ENCODE measurements at regions not wholly inside any gene's neighbourhood (a gene's known extent, or its start where the extent isn't known, plus 50 kb on each side); places are given as distances from the start of the nearest gene placed in this dataset.

- Histone ChIP-seq H3K36me3 (no peaks in the 10 kb centered on the region), H3K4me1 (no peaks in the 10 kb centered on the region), H3K27me3 (no peaks in the 10 kb centered on the region), H3K4me3 (no peak overlapping the region), H3K9me3 (no peaks in the 10 kb centered on the region), H3K27ac (no peak overlapping the region)
- 51 to 53% methylated on average over 3 of the region's 3 CpGs for WGBS, 2 donors (ENCODE audit: low coverage in 1 of 2)
- in situ Hi-C loops (cut with MboI; ENCODE audit: low pct_ligation_motif_present in 1 of 4, low pct_unique_long_range_greater_than_20kb in 1 of 4, low sequenced_read_pairs in 3 of 4) (loop anchor here in 1 of 4 donors (25.0 kb wide), 1 partner anchor 413 kb away; no protein-coding TSS in a partner anchor), intact Hi-C loops (cut with DNase I; ENCODE audit: low total_unique reads) (no loop called here)
- TF ChIP-seq POLR2AphosphoS5 (IDR thresholded peaks at IDR 0.05), result no peak
- TF ChIP-seq POLR2A (IDR thresholded peaks at IDR 0.05), result no peak
- no peak for TF ChIP-seq CTCF (IDR thresholded peaks at IDR 0.05)
- TF ChIP-seq EP300 (IDR thresholded peaks at IDR 0.05; ENCODE audit: low read depth), result no peak
- no peak for DNase-seq
Measured at GRCh38 chr3:86225461-86225860, 765.5 kb downstream of the VGLL3 start.

GRCh38 chr3:86221601-86222000 is 769.3 kb downstream of the VGLL3 start:
- no peak for DNase-seq
- H3K27ac ChIP-seq, result no peak overlapping the region
- no peaks in the 10 kb centered on the region for H3K27me3 ChIP-seq
- H3K4me3 ChIP-seq, result no peak overlapping the region
- H3K4me1 ChIP-seq, result no peaks in the 10 kb centered on the region
- in situ Hi-C loops (cut with MboI; ENCODE audit: low pct_ligation_motif_present in 1 of 4, low pct_unique_long_range_greater_than_20kb in 1 of 4, low sequenced_read_pairs in 3 of 4), result no loop called here
- H3K9me3 ChIP-seq, result no peaks in the 10 kb centered on the region
- intact Hi-C loops (cut with DNase I; ENCODE audit: low total_unique reads), result no loop called here
- no peaks in the 10 kb centered on the region for H3K36me3 ChIP-seq
- no peak for TF ChIP-seq POLR2AphosphoS5 (IDR thresholded peaks at IDR 0.05)
- TF ChIP-seq EP300 (IDR thresholded peaks at IDR 0.05; ENCODE audit: low read depth), result no peak
- TF ChIP-seq CTCF (IDR thresholded peaks at IDR 0.05), result no peak
- TF ChIP-seq POLR2A (IDR thresholded peaks at IDR 0.05), result no peak
- 91 to 95% methylated on average over 3 of the region's 3 CpGs for WGBS, 2 donors (ENCODE audit: low coverage in 1 of 2)

- no peak overlapping the region for H3K4me3 ChIP-seq
- 72 to 73% methylated on average over 1 of the region's 1 CpG for WGBS, 2 donors (ENCODE audit: low coverage in 1 of 2)
- TF ChIP-seq CTCF (IDR thresholded peaks at IDR 0.05), result no peak
- H3K27ac ChIP-seq, result no peak overlapping the region
- no peaks in the 10 kb centered on the region for H3K4me1 ChIP-seq
- no peaks in the 10 kb centered on the region for H3K9me3 ChIP-seq
- intact Hi-C loops (cut with DNase I; ENCODE audit: low total_unique reads), result no loop called here
- H3K36me3 ChIP-seq, result no peaks in the 10 kb centered on the region
- in situ Hi-C loops (cut with MboI; ENCODE audit: low pct_ligation_motif_present in 1 of 4, low pct_unique_long_range_greater_than_20kb in 1 of 4, low sequenced_read_pairs in 3 of 4), result no loop called here
- DNase-seq, result no peak
- H3K27me3 ChIP-seq, result no peaks in the 10 kb centered on the region
Measured at GRCh38 chr3:86208772-86209171, 782.2 kb downstream of the VGLL3 start.

- TF ChIP-seq CTCF (IDR thresholded peaks at IDR 0.05), result no peak
- TF ChIP-seq POLR2AphosphoS5 (IDR thresholded peaks at IDR 0.05), result no peak
- no peak for TF ChIP-seq EP300 (IDR thresholded peaks at IDR 0.05; ENCODE audit: low read depth)
- TF ChIP-seq POLR2A (IDR thresholded peaks at IDR 0.05), result no peak
- intact Hi-C loops (cut with DNase I; ENCODE audit: low total_unique reads), result no loop called here
- Histone ChIP-seq H3K4me3 (no peak overlapping the region), H3K27ac (no peak overlapping the region), H3K9me3 (no peaks in the 10 kb centered on the region), H3K27me3 (no peaks in the 10 kb centered on the region), H3K36me3 (no peaks in the 10 kb centered on the region), H3K4me1 (peaks cover 0 to 11% (median 0%) of the 10 kb centered on the region in 4 donors)
- DNase-seq, result no peak
- in situ Hi-C loops (cut with MboI; ENCODE audit: low pct_ligation_motif_present in 1 of 4, low pct_unique_long_range_greater_than_20kb in 1 of 4, low sequenced_read_pairs in 3 of 4), result no loop called here
- 77 to 90% methylated on average over 2 of the region's 2 CpGs for WGBS, 2 donors (ENCODE audit: low coverage in 1 of 2)
Measured at GRCh38 chr3:86182606-86183005, 808.3 kb downstream of the VGLL3 start.

Data from transverse colon (tissue), 4 donors.